WTC11 (cell line): ENCODE measurements at regions not wholly inside any gene's neighbourhood (a gene's known extent, or its start where the extent isn't known, plus 50 kb on each side); places are given as distances from the start of the nearest gene placed in this dataset.

Experiments used
- ATAC-seq: fragments of 200-7000 bp; cut with Tn5 transposase; 2 replicates; pipeline ENCODE4 v1.10.0; 2021; ENCODE audit warnings: mild to moderate bottlenecking, moderate library complexity
- CTCF ChIA-PET: fragments of 300-600 bp; sonication (Branson Sonifier 250); formaldehyde crosslinking; loops from one replicate; lab custom pipeline; 2021; ENCODE audit warnings: antibody characterized with exemption; lab: Charles Lee
- POLR2A ChIA-PET: fragments of 350-600 bp; sonication (Branson Sonifier 250); formaldehyde crosslinking; loops from one replicate; lab custom pipeline; 2021; ENCODE audit warnings: antibody characterized with exemption; lab: Charles Lee
- DNase-seq: peaks from one replicate; pipeline ENCODE4 v3.0.0; 2021; ENCODE audit warnings: low spot score
- H3K27ac Mint-ChIP-seq: 2 replicates; pipeline ENCODE4 v1.8.0; 2021; ENCODE audit warnings: mixed read lengths
- H3K27me3 Mint-ChIP-seq: 2 replicates; pipeline ENCODE4 v1.8.0; 2021; ENCODE audit warnings: low read depth, mild to moderate bottlenecking, moderate library complexity, mixed read lengths
- H3K36me3 Mint-ChIP-seq: 2 replicates; pipeline ENCODE4 v1.8.0; 2021; ENCODE audit warnings: mixed read lengths
- H3K4me1 Mint-ChIP-seq: 2 replicates; pipeline ENCODE4 v1.8.0; 2022; ENCODE audit warnings: mixed read lengths
- H3K4me3 Mint-ChIP-seq: 2 replicates; pipeline ENCODE4 v1.8.0; 2021; ENCODE audit warnings: mild to moderate bottlenecking, moderate library complexity, mixed read lengths
- H3K9me3 Mint-ChIP-seq: 2 replicates; pipeline ENCODE4 v1.8.0; 2021; ENCODE audit warnings: mixed read lengths
- AFF4 ChIP-seq: sonication (generic); formaldehyde crosslinking; IDR thresholded peaks from 2 replicates; pipeline ENCODE4 v1.8.1; 2023; ENCODE audit warnings: mild to moderate bottlenecking, missing genetic modification reagents, borderline replicate concordance
- ATF1 ChIP-seq: sonication (generic); formaldehyde crosslinking; IDR thresholded peaks from 2 replicates; pipeline ENCODE4 v1.8.1; 2023; ENCODE audit warnings: mild to moderate bottlenecking, moderate library complexity, missing genetic modification reagents
- CTCF ChIP-seq: fragments of 200-600 bp; IDR thresholded peaks from 2 replicates; pipeline ENCODE4 v1.8.0; 2022; ENCODE audit warnings: antibody characterized with exemption
- HMGA2 ChIP-seq: fragments of 250-450 bp; sonication (Bioruptor Pico); IDR thresholded peaks from 2 replicates; pipeline ENCODE4 v1.4.0; 2021; ENCODE audit warnings: mild to moderate bottlenecking, moderate library complexity
- RELA ChIP-seq: sonication (generic); formaldehyde crosslinking; IDR thresholded peaks from 2 replicates; pipeline ENCODE4 v1.8.1; 2022; ENCODE audit warnings: missing genetic modification reagents, mild to moderate bottlenecking, borderline replicate concordance
- SMAD4 ChIP-seq: sonication (generic); formaldehyde crosslinking; IDR thresholded peaks from 2 replicates; pipeline ENCODE4 v1.8.0; 2022; ENCODE audit warnings: mild to moderate bottlenecking, missing genetic modification reagents
- SP1 ChIP-seq: sonication (generic); formaldehyde crosslinking; conservative IDR thresholded peaks from 2 replicates; pipeline ENCODE4 v1.8.1; 2022; ENCODE audit warnings: missing genetic modification reagents
- STAT6 ChIP-seq: sonication (generic); formaldehyde crosslinking; conservative IDR thresholded peaks from 2 replicates; pipeline ENCODE4 v1.8.1; 2023; ENCODE audit warnings: mild to moderate bottlenecking, low read depth, missing genetic modification reagents, moderate library complexity
- TEAD1 ChIP-seq: sonication (generic); formaldehyde crosslinking; IDR thresholded peaks from 2 replicates; pipeline ENCODE4 v1.8.0; 2022; ENCODE audit warnings: mild to moderate bottlenecking, missing genetic modification reagents
- ZNF232 ChIP-seq: sonication (generic); formaldehyde crosslinking; IDR thresholded peaks from 2 replicates; pipeline ENCODE4 v1.8.0; 2022; ENCODE audit warnings: mild to moderate bottlenecking, missing genetic modification reagents
- ZNF281 ChIP-seq: sonication (generic); formaldehyde crosslinking; IDR thresholded peaks from 2 replicates; pipeline ENCODE4 v1.8.0; 2023; ENCODE audit warnings: mild to moderate bottlenecking, missing genetic modification reagents
- ZNF512 ChIP-seq: sonication (generic); formaldehyde crosslinking; IDR thresholded peaks from 2 replicates; pipeline ENCODE4 v1.8.1; 2022; ENCODE audit warnings: missing genetic modification reagents, borderline replicate concordance
- ZNF671 ChIP-seq: fragments of 250-450 bp; sonication (Bioruptor Pico); IDR thresholded peaks from 2 replicates; pipeline ENCODE4 v1.8.0; 2021; ENCODE audit warnings: mild to moderate bottlenecking

GRCh38 chr1:187816646-187817045 lies 987.9 kb downstream of the PLA2G4A start (continued):
- no peak for TF ChIP-seq AFF4 (CRISPR knock-in tag)

GRCh38 chr1:187817782-187818181 lies 989.0 kb downstream of the PLA2G4A start:
- TF ChIP-seq SP1 (CRISPR knock-in tag): no peak
- TF ChIP-seq CTCF: no peak
- TF ChIP-seq HMGA2 (CRISPR knock-in tag): no peak
- TF ChIP-seq ATF1 (CRISPR knock-in tag): no peak
- no peak for TF ChIP-seq SMAD4 (CRISPR knock-in tag)
- TF ChIP-seq ZNF671 (CRISPR knock-in tag): no peak
- no peak for TF ChIP-seq STAT6 (CRISPR knock-in tag)
- TF ChIP-seq ZNF512 (CRISPR knock-in tag): no peak
- TF ChIP-seq TEAD1 (CRISPR knock-in tag): no peak
- TF ChIP-seq ZNF281: no peak
- no peak for TF ChIP-seq RELA (CRISPR knock-in tag)
- no peak for TF ChIP-seq ZNF232
- Mint-ChIP-seq H3K4me1 (no peaks in the 10 kb centered on the region), H3K9me3 (peaks cover 44% of the 10 kb centered on the region), H3K36me3 (peaks cover 31% of the 10 kb centered on the region), H3K4me3 (no peak overlapping the region), H3K27ac (no peak overlapping the region), H3K27me3 (no peaks in the 10 kb centered on the region)
- CTCF ChIA-PET: no interaction called here
- no peak for ATAC-seq
- DNase-seq: no peak
- POLR2A ChIA-PET: no interaction called here
